ENCODE measurements at regions not wholly inside any gene's neighbourhood (a gene's known extent, or its start where the extent isn't known, plus 50 kb on each side); places are given as distances from the start of the nearest gene placed in this dataset.

GRCh38 chr2:125925891-125926546, 729.9 kb upstream of the GYPC start:
- TF ChIP-seq CTCF (IDR thresholded peaks at IDR 0.05; ENCODE audit: low read length) (no peak), EZH2 (IDR thresholded peaks at IDR 0.05; ENCODE audit: borderline replicate concordance, low read length) (no peak)
